HCT116 (cell line): ENCODE measurements at regions not wholly inside any gene's neighbourhood (a gene's known extent, or its start where the extent isn't known, plus 50 kb on each side); places are given as distances from the start of the nearest gene placed in this dataset.

Experiments used
- ATAC-seq: fragments of 200-7000 bp; cut with Tn5 transposase; 2 replicates; pipeline ENCODE4 v1.9.1; 2020; ENCODE audit warnings: mild to moderate bottlenecking, moderate library complexity
- BruUV-seq: library from RNA; stranded (reverse); fragments of 400-500 nt; replicated peaks from 2 replicates; lab custom pipeline; 2021; lab: Mats Ljungman, UMichigan
- CTCF ChIA-PET: fragments of 300-600 bp; sonication (Branson Sonifier 250); formaldehyde crosslinking; loops from one replicate; lab custom pipeline; 2021; ENCODE audit warnings: antibody characterized with exemption; lab: Charles Lee
- POLR2A ChIA-PET: fragments of 300-600, 350-600 bp; sonication (Branson Sonifier 250); formaldehyde crosslinking; loops from one replicate; lab custom pipeline; 2021; ENCODE audit warnings: antibody characterized with exemption; lab: Charles Lee
- RAD21 ChIA-PET, 2 experiments: fragments of 300-600 bp; sonication (Branson Sonifier 250); formaldehyde crosslinking; loops; one replicate each; lab custom pipeline; 2023; ENCODE audit warnings: low total read pairs in 2 of 2; ENCODE audit not compliant: uncharacterized antibody in 2 of 2, unreplicated experiment in 2 of 2, low non-redundant PET in 1 of 2; lab: Charles Lee
- DNase-seq: peaks from one replicate; pipeline ENCODE4 v3.0.0-alpha.2; 2010; ENCODE audit warnings: low read depth, low spot score
- H2AFZ ChIP-seq: fragments of 200-600 bp; shearing (Covaris generic), sonication (generic); 2 replicates; pipeline ENCODE4 v1.6.1; 2017; ENCODE audit warnings: low read depth, mixed run types, mixed read lengths, antibody characterized with exemption, low read length; ENCODE audit not compliant: poor library complexity, severe bottlenecking
- H3K27ac ChIP-seq: 2 replicates; pipeline ENCODE4 v1.5.1; 2012; ENCODE audit warnings: low read depth, low read length
- H3K27me3 ChIP-seq: fragments of 200-600 bp; sonication (generic); 2 replicates; pipeline ENCODE4 v1.6.1; 2016; ENCODE audit warnings: mixed run types, low read length, mixed read lengths; ENCODE audit not compliant: insufficient read depth
- H3K36me3 ChIP-seq, 2 experiments: fragments of 200-500 bp in 1 of 2; fragments of 200-600 bp in 1 of 2; sonication (Bioruptor generic) in 1 of 2; sonication (generic) in 1 of 2; 2 replicates each; pipeline versions ENCODE4 v1.5.1 to v1.6.1; 2014 to 2016; ENCODE audit warnings: low read length in 2 of 2, inconsistent platforms in 1 of 2, mixed read lengths in 1 of 2, mixed run types in 1 of 2; ENCODE audit not compliant: insufficient read depth in 2 of 2, control insufficient read depth in 1 of 2
- H3K4me1 ChIP-seq, 2 experiments: fragments of 200-600 bp in 1 of 2; sonication (generic) in 1 of 2; 2 replicates each; pipeline versions ENCODE4 v1.5.1 to v1.6.1; 2012 to 2017; ENCODE audit warnings: low read length in 2 of 2, inconsistent platforms in 1 of 2, mild to moderate bottlenecking in 1 of 2, mixed read lengths in 1 of 2, mixed run types in 1 of 2, moderate library complexity in 1 of 2; ENCODE audit not compliant: insufficient read depth in 2 of 2, control insufficient read depth in 1 of 2
- H3K4me2 ChIP-seq: fragments of 200-600 bp; sonication (generic); 2 replicates; pipeline ENCODE4 v1.6.1; 2017; ENCODE audit warnings: mixed run types, low read length, mixed read lengths
- H3K4me3 ChIP-seq, 2 experiments: fragments of 200-600 bp in 1 of 2; sonication (generic) in 1 of 2; replicated peaks in 1 of 2; 2 replicates each; pipeline ENCODE4 v1.5.1; 2011 to 2016; ENCODE audit warnings: low read length in 2 of 2, control low read depth in 1 of 2, low read depth in 1 of 2, mild to moderate bottlenecking in 1 of 2, mixed read lengths in 1 of 2, mixed run types in 1 of 2
- H3K79me2 ChIP-seq: fragments of 200-600 bp; sonication (generic); 2 replicates; pipeline ENCODE4 v1.6.1; 2017; ENCODE audit warnings: mild to moderate bottlenecking, mixed run types, low read length, moderate library complexity, mixed read lengths; ENCODE audit not compliant: insufficient read depth
- H3K9ac ChIP-seq: fragments of 200-600 bp; sonication (generic); 2 replicates; pipeline ENCODE4 v1.6.1; 2016; ENCODE audit warnings: low read length, mixed read lengths
- H3K9me2 ChIP-seq: fragments of 200-600 bp; sonication (generic), shearing (Covaris generic); 2 replicates; pipeline ENCODE4 v1.6.1; 2017; ENCODE audit warnings: mixed run types, mild to moderate bottlenecking, moderate library complexity; ENCODE audit not compliant: insufficient read depth
- H3K9me3 ChIP-seq, 2 experiments: fragments of 200-500 bp in 1 of 2; fragments of 200-600 bp in 1 of 2; sonication (Bioruptor generic) in 1 of 2; sonication (generic) in 1 of 2; 2 replicates each; pipeline ENCODE4 v1.6.1; 2014 to 2017; ENCODE audit warnings: low read length in 2 of 2, mixed read lengths in 2 of 2, inconsistent platforms in 1 of 2, low read depth in 1 of 2, mild to moderate bottlenecking in 1 of 2, mixed run types in 1 of 2, moderate library complexity in 1 of 2; ENCODE audit not compliant: control insufficient read depth in 1 of 2, insufficient read depth in 1 of 2
- H4K20me1 ChIP-seq: fragments of 200-600 bp; sonication (generic), shearing (Covaris generic); 2 replicates; pipeline ENCODE4 v1.6.1; 2017; ENCODE audit warnings: mixed run types, mild to moderate bottlenecking, moderate library complexity; ENCODE audit not compliant: insufficient read depth
- POLR2AphosphoS5 ChIP-seq: IDR thresholded peaks from 2 replicates; pipeline ENCODE4 v1.6.1; 2011; ENCODE audit warnings: mild to moderate bottlenecking, low read depth, low read length, moderate library complexity
- RAD21 ChIP-seq: IDR thresholded peaks from 2 replicates; pipeline ENCODE4 v1.6.1; 2012; ENCODE audit warnings: low read depth, mild to moderate bottlenecking
- SRF ChIP-seq: IDR thresholded peaks from 2 replicates; pipeline ENCODE4 v1.6.1; 2012; ENCODE audit warnings: low read depth
- intact Hi-C: fragments of 100-400 bp; cut with micrococcal nuclease; formaldehyde crosslinking; loops from 2 replicates; pipeline ENCODE4 v1.10.0; 2022
- TF ChIP-seq, protein P1 (sequence below): IDR thresholded peaks from 2 replicates; pipeline ENCODE4 v1.6.1; 2012; ENCODE audit warnings: low read depth
- TF ChIP-seq, protein P2 (sequence below): IDR thresholded peaks from 2 replicates; pipeline ENCODE4 v1.6.1; 2012
- TF ChIP-seq, protein P3 (sequence below): IDR thresholded peaks from 2 replicates; pipeline ENCODE4 v1.6.1; 2012

DNA sequence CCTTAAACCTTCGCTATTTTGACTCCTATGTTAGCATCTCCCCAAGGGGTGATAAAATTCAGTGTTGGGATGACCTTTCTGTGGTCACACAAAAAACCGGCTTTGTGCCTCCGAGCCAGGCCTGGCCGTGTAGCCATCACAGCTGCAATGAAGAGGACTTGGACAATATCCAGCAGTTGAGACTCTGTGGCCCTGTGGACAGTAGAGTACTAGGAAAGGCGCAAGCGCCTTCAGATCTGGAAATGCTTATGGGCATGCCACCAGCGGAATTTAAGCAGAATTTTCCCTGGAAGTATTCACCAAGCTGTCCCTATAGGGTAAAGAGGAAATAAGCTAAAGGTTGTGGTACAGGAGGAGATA, 63.3 kb upstream of the SLC2A12 start:
- RAD21 ChIA-PET, result no interaction called here
- intact Hi-C loops, result no loop called here
- no TSS peak for BruUV-seq
- Histone ChIP-seq H3K9ac (no peak overlapping the region), H3K9me3 (no peaks in the 10 kb centered on the region), H3K4me1 (no peaks in the 10 kb centered on the region), H2AFZ (no peak overlapping the region), H3K27me3 (no peaks in the 10 kb centered on the region), H3K79me2 (no peaks in the 10 kb centered on the region), H4K20me1 (no peaks in the 10 kb centered on the region)
- no peak for ATAC-seq
- TF ChIP-seq, protein P1, sequence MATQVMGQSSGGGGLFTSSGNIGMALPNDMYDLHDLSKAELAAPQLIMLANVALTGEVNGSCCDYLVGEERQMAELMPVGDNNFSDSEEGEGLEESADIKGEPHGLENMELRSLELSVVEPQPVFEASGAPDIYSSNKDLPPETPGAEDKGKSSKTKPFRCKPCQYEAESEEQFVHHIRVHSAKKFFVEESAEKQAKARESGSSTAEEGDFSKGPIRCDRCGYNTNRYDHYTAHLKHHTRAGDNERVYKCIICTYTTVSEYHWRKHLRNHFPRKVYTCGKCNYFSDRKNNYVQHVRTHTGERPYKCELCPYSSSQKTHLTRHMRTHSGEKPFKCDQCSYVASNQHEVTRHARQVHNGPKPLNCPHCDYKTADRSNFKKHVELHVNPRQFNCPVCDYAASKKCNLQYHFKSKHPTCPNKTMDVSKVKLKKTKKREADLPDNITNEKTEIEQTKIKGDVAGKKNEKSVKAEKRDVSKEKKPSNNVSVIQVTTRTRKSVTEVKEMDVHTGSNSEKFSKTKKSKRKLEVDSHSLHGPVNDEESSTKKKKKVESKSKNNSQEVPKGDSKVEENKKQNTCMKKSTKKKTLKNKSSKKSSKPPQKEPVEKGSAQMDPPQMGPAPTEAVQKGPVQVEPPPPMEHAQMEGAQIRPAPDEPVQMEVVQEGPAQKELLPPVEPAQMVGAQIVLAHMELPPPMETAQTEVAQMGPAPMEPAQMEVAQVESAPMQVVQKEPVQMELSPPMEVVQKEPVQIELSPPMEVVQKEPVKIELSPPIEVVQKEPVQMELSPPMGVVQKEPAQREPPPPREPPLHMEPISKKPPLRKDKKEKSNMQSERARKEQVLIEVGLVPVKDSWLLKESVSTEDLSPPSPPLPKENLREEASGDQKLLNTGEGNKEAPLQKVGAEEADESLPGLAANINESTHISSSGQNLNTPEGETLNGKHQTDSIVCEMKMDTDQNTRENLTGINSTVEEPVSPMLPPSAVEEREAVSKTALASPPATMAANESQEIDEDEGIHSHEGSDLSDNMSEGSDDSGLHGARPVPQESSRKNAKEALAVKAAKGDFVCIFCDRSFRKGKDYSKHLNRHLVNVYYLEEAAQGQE, result no peak
- TF ChIP-seq, protein P2, sequence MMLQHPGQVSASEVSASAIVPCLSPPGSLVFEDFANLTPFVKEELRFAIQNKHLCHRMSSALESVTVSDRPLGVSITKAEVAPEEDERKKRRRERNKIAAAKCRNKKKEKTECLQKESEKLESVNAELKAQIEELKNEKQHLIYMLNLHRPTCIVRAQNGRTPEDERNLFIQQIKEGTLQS, result no peak
- TF ChIP-seq RAD21, result no peak
- no peak for TF ChIP-seq POLR2AphosphoS5
- TF ChIP-seq, protein P3, sequence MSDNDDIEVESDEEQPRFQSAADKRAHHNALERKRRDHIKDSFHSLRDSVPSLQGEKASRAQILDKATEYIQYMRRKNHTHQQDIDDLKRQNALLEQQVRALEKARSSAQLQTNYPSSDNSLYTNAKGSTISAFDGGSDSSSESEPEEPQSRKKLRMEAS, result no peak
- no peak for TF ChIP-seq SRF
- TF ChIP-seq, all 23 proteins: peak for 0
- Histone ChIP-seq H3K27ac (no peak overlapping the region), H3K4me2 (no peak overlapping the region), H3K36me3 (no peaks in the 10 kb centered on the region), H3K4me3 (no peak overlapping the region), H3K9me2 (no peaks in the 10 kb centered on the region)
- POLR2A ChIA-PET, result no interaction called here
- CTCF ChIA-PET, result interaction anchor here (2.5 kb wide), 1 partner anchor 9 kb away, joined by 5 read pairs; no protein-coding TSS in a partner anchor
- DNase-seq, result no peak
